ENCODE measurements at regions not wholly inside any gene's neighbourhood (a gene's known extent, or its start where the extent isn't known, plus 50 kb on each side); places are given as distances from the start of the nearest gene placed in this dataset.

GRCh38 chr19:29325241-29325975 lies 112.5 kb upstream of the UQCRFS1 start:
- Histone ChIP-seq H3K4me1 (no peaks in the 10 kb centered on the region), H3K4me3 (no peak overlapping the region), H3K36me3 (ENCODE audit: low read depth, missing control alignments) (no peaks in the 10 kb centered on the region), H3K27ac (no peak overlapping the region), H3K9me3 (no peaks in the 10 kb centered on the region), H3K27me3 (no peaks in the 10 kb centered on the region)
- no peak for DNase-seq
- intact Hi-C loops (cut with DNase I; ENCODE audit: low total_unique reads) = no loop called here
- WGBS, 2 donors = 77 to 80% methylated on average over 11 of the region's 11 CpGs
- TF ChIP-seq POLR2A (IDR thresholded peaks at IDR 0.05) = no peak
- no peak for TF ChIP-seq CTCF (IDR thresholded peaks at IDR 0.05)

GRCh38 chr19:29326351-29326750 lies 113.4 kb upstream of the UQCRFS1 start:
- Histone ChIP-seq H3K27me3 (no peaks in the 10 kb centered on the region), H3K4me1 (no peaks in the 10 kb centered on the region), H3K9me3 (no peaks in the 10 kb centered on the region), H3K4me3 (no peak overlapping the region), H3K27ac (no peak overlapping the region), H3K36me3 (ENCODE audit: low read depth, missing control alignments) (no peaks in the 10 kb centered on the region)
- DNase-seq = no peak
- 71 to 77% methylated on average over 4 of the region's 4 CpGs for WGBS, 2 donors
- intact Hi-C loops (cut with DNase I; ENCODE audit: low total_unique reads) = no loop called here
- no peak for TF ChIP-seq CTCF (IDR thresholded peaks at IDR 0.05)
- no peak for TF ChIP-seq POLR2A (IDR thresholded peaks at IDR 0.05)

DNA sequence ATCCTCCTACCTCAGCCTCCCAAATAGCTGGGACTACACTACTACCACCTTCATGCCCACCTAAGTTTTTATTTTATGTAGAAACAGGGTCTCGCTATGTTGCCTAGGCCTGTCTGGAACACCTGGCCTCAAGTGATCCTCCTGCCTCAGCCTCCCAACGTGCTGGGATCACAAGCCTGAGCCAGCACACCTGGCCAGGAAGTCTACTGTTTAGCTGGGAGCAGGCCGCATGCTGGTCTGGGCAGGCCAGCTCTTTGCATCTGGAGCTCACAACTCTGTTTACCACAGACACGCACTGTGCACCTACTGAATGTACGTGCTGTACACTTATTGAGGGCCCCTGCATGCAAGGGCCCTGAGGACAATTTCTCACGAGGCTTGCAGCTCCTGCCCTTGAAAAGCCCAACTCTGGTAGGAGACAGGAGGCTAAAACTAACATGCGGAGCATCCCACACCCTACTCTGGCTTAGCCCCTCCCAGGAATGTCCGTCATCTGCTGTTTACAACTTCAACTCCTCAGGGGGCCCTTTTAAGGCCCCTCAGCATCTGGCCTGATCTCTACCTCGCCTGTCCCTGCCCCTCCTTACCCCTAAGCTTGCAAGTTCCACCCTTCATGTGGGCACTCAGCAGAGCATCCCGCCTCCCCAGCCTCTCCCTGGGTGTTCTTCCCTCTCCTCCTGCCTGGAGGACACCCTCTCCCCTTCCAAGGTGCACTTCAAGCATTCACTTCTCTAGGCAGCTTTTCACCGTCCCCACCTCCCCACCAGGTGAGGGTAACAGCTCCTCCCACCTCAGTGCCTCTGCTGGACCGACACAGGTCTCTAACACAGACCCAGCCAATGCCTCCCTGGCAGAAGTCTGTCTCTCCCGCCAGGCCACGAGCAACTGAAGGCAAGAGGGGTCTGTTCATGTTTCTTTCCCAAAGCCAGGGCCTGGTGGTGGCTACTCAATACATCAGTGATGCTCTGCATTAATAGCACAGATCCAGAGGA lies 114.2 kb upstream of the UQCRFS1 start:
- WGBS, 2 donors = 52 to 55% methylated on average over 14 of the region's 14 CpGs
- Histone ChIP-seq H3K27ac (no peak overlapping the region), H3K9me3 (no peaks in the 10 kb centered on the region), H3K4me1 (no peaks in the 10 kb centered on the region), H3K4me3 (no peak overlapping the region), H3K36me3 (ENCODE audit: low read depth, missing control alignments) (no peaks in the 10 kb centered on the region), H3K27me3 (no peaks in the 10 kb centered on the region)
- intact Hi-C loops (cut with DNase I; ENCODE audit: low total_unique reads) = no loop called here
- no peak for TF ChIP-seq POLR2A (IDR thresholded peaks at IDR 0.05)
- TF ChIP-seq CTCF (IDR thresholded peaks at IDR 0.05) = no peak
- no peak for DNase-seq

DNA sequence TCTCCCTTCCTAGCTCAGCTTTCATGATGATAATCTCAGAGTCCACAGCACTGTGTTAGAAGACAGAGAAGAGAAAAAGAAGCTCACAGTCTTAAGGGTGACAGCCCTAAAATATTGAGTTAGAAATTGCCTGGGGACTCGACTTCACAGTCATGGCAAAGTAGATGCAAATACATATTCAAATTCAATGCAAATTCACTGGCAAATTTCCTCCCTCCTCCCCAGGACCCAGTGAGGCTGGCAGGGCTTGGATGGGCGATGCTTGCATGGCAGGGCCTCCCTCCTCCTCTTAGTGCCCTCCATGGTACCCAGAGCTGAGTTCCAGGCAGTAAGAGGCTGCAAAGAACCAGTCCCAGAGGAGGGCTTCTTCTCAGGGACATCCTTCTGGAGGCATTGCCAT lies 115.6 kb upstream of the UQCRFS1 start:
- Histone ChIP-seq H3K4me3 (no peak overlapping the region), H3K27ac (no peak overlapping the region), H3K27me3 (no peaks in the 10 kb centered on the region), H3K36me3 (ENCODE audit: low read depth, missing control alignments) (no peaks in the 10 kb centered on the region), H3K4me1 (no peaks in the 10 kb centered on the region), H3K9me3 (no peaks in the 10 kb centered on the region)
- DNase-seq = no peak
- WGBS, 2 donors = 52 to 58% methylated on average over 2 of the region's 2 CpGs
- intact Hi-C loops (cut with DNase I; ENCODE audit: low total_unique reads) = no loop called here
- no peak for TF ChIP-seq POLR2A (IDR thresholded peaks at IDR 0.05)
- no peak for TF ChIP-seq CTCF (IDR thresholded peaks at IDR 0.05)
